ENCODE measurements at regions not wholly inside any gene's neighbourhood (a gene's known extent, or its start where the extent isn't known, plus 50 kb on each side); places are given as distances from the start of the nearest gene placed in this dataset.

- TF ChIP-seq POLR2A (IDR thresholded peaks at IDR 0.05) (no peak), CTCF (IDR thresholded peaks at IDR 0.05) (no peak), POLR2AphosphoS5 (IDR thresholded peaks at IDR 0.05; ENCODE audit: insufficient read depth in 1 of 2, low read depth in 1 of 2) (no peak)
Observed at GRCh38 chr2:126419403-126419802, 236.6 kb upstream of the GYPC start.
